Fibroblast of skin of left biceps (primary cell): ENCODE measurements at regions not wholly inside any gene's neighbourhood (a gene's known extent, or its start where the extent isn't known, plus 50 kb on each side); places are given as distances from the start of the nearest gene placed in this dataset.
A peak's percentile ranks its signal among the peaks of the same experiment; 100 is the strongest.

Source experiments
- DNase-seq, 2 experiments: peaks; one replicate each; pipeline ENCODE4 v3.0.0-alpha.2; 2013; ENCODE audit warnings: low read depth in 2 of 2

- DNase-seq = no peak
Observed at GRCh38 chr15:58329781-58330671, 101.8 kb upstream of the LIPC start.

GRCh38 chr15:58330741-58331559, 100.8 kb upstream of the LIPC start:
- DNase-seq = no peak

GRCh38 chr15:58331560-58331912, 100.3 kb upstream of the LIPC start:
- DNase-seq = peak in 1 of 2 experiments; percentile 56

GRCh38 chr15:58331913-58332675, 99.7 kb upstream of the LIPC start:
- peak; percentile 100 for DNase-seq

- peak; percentile 32 to 37 for DNase-seq
Observed at GRCh38 chr15:58332676-58333400, 99.0 kb upstream of the LIPC start.

GRCh38 chr15:58334803-58335202, 97.0 kb upstream of the LIPC start:
- DNase-seq = no peak

GRCh38 chr15:58336161-58336560, 95.6 kb upstream of the LIPC start:
- no peak for DNase-seq

GRCh38 chr15:58340176-58340575, 91.6 kb upstream of the LIPC start:
- peak in 1 of 2 experiments; percentile 46 for DNase-seq

GRCh38 chr15:58342508-58342907, 89.3 kb upstream of the LIPC start:
- no peak for DNase-seq

- DNase-seq = no peak
Observed at GRCh38 chr15:58344213-58345070, 87.3 kb upstream of the LIPC start.

GRCh38 chr15:58346361-58346760, 85.4 kb upstream of the LIPC start:
- DNase-seq = no peak

- no peak for DNase-seq
Observed at GRCh38 chr15:58348095-58348812, 83.5 kb upstream of the LIPC start.

- no peak for DNase-seq
Observed at GRCh38 chr15:58352026-58352929, 79.5 kb upstream of the LIPC start.

- no peak for DNase-seq
Observed at GRCh38 chr15:58355382-58355971, 76.3 kb upstream of the LIPC start.

- no peak for DNase-seq
Observed at GRCh38 chr15:58355973-58356372, 75.8 kb upstream of the LIPC start.

GRCh38 chr15:58357529-58358476, 74.0 kb upstream of the LIPC start:
- DNase-seq = no peak

- no peak for DNase-seq
Observed at GRCh38 chr15:58360421-58361090, 71.2 kb upstream of the LIPC start.
